Tibial nerve (tissue), 4 donors: ENCODE measurements at regions not wholly inside any gene's neighbourhood (a gene's known extent, or its start where the extent isn't known, plus 50 kb on each side); places are given as distances from the start of the nearest gene placed in this dataset.

Experiments used
- DNase-seq, 2 donors: peaks; one replicate each; pipeline ENCODE4 v3.0.0-alpha.2; 2019; ENCODE audit warnings: low spot score in 2 of 2
- H3K27ac ChIP-seq, 4 donors: fragments of 200-600 bp; sonication (generic) in 3 of 4; one replicate each; pipeline ENCODE4 v1.5.1; 2017 to 2019; ENCODE audit warnings: mild to moderate bottlenecking in 1 of 4
- H3K27me3 ChIP-seq, 2 donors: fragments of 200-600 bp; sonication (generic) in 1 of 2; one replicate each; pipeline versions ENCODE4 v1.5.1 to v1.6.0; 2017 to 2019
- H3K36me3 ChIP-seq, 3 donors: fragments of 200-600 bp; sonication (generic); one replicate each; pipeline ENCODE4 v1.5.1; 2018 to 2019
- H3K4me1 ChIP-seq, 4 donors: fragments of 200-600 bp; sonication (generic) in 3 of 4; one replicate each; pipeline ENCODE4 v1.5.1; 2017 to 2019
- H3K4me3 ChIP-seq, 4 donors: fragments of 200-600 bp; sonication (generic) in 3 of 4; one replicate each; pipeline ENCODE4 v1.5.1; 2017 to 2019; ENCODE audit warnings: mild to moderate bottlenecking in 1 of 4, moderate library complexity in 1 of 4
- H3K9me3 ChIP-seq, 4 donors: fragments of 200-600 bp; sonication (generic) in 3 of 4; one replicate each; pipeline ENCODE4 v1.5.1; 2017 to 2019
- EP300 ChIP-seq, 2 donors: sonication (generic); formaldehyde crosslinking; IDR thresholded peaks; one replicate each; pipeline ENCODE4 v1.6.1; 2017; ENCODE audit warnings: antibody characterized with exemption in 2 of 2, mild to moderate bottlenecking in 1 of 2
- POLR2A ChIP-seq, 2 donors: fragments of 450-650 bp; IDR thresholded peaks; one replicate each; pipeline ENCODE4 v1.6.1; 2017; ENCODE audit warnings: antibody characterized with exemption in 2 of 2, mild to moderate bottlenecking in 2 of 2, moderate library complexity in 2 of 2
- WGBS, 2 donors: methylation state at CpG; one replicate each; pipeline ENCODE4 v1.1.5; 2018; 5-methylcytosine and 5-hydroxymethylcytosine counted together
- TF ChIP-seq, protein P1 (sequence below), 5 experiments: fragments of 200-600 bp in 3 of 5; fragments of 450-650 bp in 2 of 5; sonication (generic) in 3 of 5; IDR thresholded peaks; one replicate each; pipeline ENCODE4 v1.5.1; 2016 to 2019; ENCODE audit warnings: antibody characterized with exemption in 5 of 5, mild to moderate bottlenecking in 3 of 5, moderate library complexity in 2 of 5

DNA sequence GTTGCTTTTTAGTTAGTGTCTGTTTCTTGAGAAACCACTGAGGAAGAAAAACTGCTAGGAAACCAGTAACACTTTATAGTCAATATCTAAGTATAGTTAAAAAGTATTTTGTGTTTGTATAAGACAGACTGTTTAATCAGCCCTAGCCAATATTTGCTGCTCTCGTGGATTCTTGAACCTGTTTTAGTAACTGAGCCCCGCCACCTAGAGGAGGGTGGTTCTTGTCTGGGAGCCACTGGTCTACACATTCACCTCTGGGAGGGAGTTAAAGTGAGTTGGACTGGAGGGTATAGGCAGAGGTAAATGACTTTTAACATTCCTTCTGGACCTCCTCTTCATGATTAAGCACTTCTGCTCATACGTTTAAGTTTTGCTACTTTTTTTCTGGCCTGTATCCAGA lies 117.2 kb downstream of the SPATA31D1 start:
- H3K36me3 ChIP-seq = no peaks in the 10 kb centered on the region
- H3K4me3 ChIP-seq = no peak overlapping the region
- no peaks in the 10 kb centered on the region for H3K4me1 ChIP-seq
- no peak overlapping the region for H3K27ac ChIP-seq
- WGBS, 2 donors = 69 to 77% methylated on average over 3 of the region's 3 CpGs
- H3K9me3 ChIP-seq = peaks cover 0 to 9% (median 0%) of the 10 kb centered on the region in 4 donors
- no peaks in the 10 kb centered on the region for H3K27me3 ChIP-seq
- TF ChIP-seq, protein P1, sequence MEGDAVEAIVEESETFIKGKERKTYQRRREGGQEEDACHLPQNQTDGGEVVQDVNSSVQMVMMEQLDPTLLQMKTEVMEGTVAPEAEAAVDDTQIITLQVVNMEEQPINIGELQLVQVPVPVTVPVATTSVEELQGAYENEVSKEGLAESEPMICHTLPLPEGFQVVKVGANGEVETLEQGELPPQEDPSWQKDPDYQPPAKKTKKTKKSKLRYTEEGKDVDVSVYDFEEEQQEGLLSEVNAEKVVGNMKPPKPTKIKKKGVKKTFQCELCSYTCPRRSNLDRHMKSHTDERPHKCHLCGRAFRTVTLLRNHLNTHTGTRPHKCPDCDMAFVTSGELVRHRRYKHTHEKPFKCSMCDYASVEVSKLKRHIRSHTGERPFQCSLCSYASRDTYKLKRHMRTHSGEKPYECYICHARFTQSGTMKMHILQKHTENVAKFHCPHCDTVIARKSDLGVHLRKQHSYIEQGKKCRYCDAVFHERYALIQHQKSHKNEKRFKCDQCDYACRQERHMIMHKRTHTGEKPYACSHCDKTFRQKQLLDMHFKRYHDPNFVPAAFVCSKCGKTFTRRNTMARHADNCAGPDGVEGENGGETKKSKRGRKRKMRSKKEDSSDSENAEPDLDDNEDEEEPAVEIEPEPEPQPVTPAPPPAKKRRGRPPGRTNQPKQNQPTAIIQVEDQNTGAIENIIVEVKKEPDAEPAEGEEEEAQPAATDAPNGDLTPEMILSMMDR (IDR thresholded peaks at IDR 0.05) = no peak
- TF ChIP-seq EP300 (IDR thresholded peaks at IDR 0.05) (no peak), POLR2A (IDR thresholded peaks at IDR 0.05) (no peak)
- DNase-seq = no peak

DNA sequence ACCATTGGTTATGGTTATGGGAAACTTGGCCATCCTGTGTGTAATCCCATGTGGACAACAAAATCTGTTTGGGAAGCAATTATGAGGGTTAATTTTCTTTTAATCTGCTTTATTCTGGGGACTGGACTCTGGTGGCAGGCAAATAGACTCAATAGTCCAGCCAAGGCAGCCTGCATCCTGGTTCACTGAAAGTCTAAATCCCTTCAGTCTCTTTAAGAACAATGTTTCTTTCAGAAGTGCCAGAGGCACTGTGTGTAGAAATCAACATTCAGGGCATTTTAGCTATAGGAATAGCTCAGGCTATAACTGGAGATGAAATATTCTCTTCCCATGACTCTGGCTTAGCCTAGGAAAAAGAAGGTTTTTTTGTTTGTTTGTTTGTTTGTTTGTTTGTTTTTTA lies 118.0 kb downstream of the SPATA31D1 start:
- no peak for DNase-seq
- Histone ChIP-seq H3K36me3 (no peaks in the 10 kb centered on the region), H3K27me3 (no peaks in the 10 kb centered on the region), H3K4me1 (no peaks in the 10 kb centered on the region), H3K27ac (peak overlapping the region in 1 of 4 donors; percentile 15), H3K9me3 (peaks cover 0 to 3% (median 0%) of the 10 kb centered on the region in 4 donors), H3K4me3 (no peak overlapping the region)
- no peak for TF ChIP-seq EP300 (IDR thresholded peaks at IDR 0.05)
- no peak for TF ChIP-seq POLR2A (IDR thresholded peaks at IDR 0.05)
- TF ChIP-seq, protein P1 (IDR thresholded peaks at IDR 0.05) = no peak

DNA sequence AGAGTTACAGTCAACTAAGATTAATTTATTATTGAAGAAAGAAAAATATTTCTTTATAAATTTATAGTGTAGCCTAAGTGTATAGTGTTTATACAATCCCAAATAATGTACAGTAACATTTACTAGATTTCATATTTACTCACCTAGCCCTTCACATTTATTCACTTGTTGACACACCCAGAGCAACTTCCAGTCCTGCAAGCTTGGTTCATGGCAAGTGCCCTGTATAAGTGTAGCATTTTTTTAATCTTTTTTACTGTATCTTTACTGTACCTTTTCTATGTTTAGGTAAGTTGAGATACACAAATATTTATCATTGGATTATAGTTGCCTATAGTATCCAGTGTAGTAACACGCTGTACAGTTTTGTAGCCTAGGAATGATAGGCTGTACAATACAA lies 119.9 kb downstream of the SPATA31D1 start:
- Histone ChIP-seq H3K27ac (no peak overlapping the region), H3K9me3 (no peaks in the 10 kb centered on the region), H3K4me1 (no peaks in the 10 kb centered on the region), H3K27me3 (no peaks in the 10 kb centered on the region), H3K4me3 (no peak overlapping the region), H3K36me3 (no peaks in the 10 kb centered on the region)
- WGBS, 2 donors = 95 to 96% methylated on average over 1 of the region's 1 CpG
- no peak for DNase-seq
- TF ChIP-seq EP300 (IDR thresholded peaks at IDR 0.05) (no peak), POLR2A (IDR thresholded peaks at IDR 0.05) (no peak)
- TF ChIP-seq, protein P1 (IDR thresholded peaks at IDR 0.05) = no peak

DNA sequence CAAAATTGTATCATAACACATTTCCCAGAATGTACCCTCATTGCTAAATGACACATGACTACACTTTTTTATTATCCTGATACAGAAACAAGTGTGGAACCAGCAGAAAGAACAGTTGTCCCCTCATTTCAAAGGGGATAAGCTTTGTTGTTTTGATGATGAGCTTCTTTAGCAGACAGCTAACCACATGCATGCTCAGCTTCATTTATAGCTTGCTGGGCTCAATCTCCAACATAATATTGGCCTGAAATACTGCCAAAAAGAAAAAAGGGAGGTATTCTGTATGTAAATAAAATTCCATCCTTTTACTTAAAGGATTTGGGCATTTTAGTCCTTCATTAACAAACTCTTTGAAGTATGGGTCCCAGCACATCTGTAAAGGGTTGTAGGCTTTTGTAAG lies 120.4 kb downstream of the SPATA31D1 start:
- no peak for DNase-seq
- Histone ChIP-seq H3K4me3 (no peak overlapping the region), H3K9me3 (no peaks in the 10 kb centered on the region), H3K4me1 (no peaks in the 10 kb centered on the region), H3K27ac (peak overlapping the region in 1 of 4 donors; percentile 20), H3K36me3 (no peaks in the 10 kb centered on the region), H3K27me3 (no peaks in the 10 kb centered on the region)
- no peak for TF ChIP-seq POLR2A (IDR thresholded peaks at IDR 0.05)
- TF ChIP-seq EP300 (IDR thresholded peaks at IDR 0.05) = no peak
- TF ChIP-seq, protein P1 (IDR thresholded peaks at IDR 0.05) = no peak

DNA sequence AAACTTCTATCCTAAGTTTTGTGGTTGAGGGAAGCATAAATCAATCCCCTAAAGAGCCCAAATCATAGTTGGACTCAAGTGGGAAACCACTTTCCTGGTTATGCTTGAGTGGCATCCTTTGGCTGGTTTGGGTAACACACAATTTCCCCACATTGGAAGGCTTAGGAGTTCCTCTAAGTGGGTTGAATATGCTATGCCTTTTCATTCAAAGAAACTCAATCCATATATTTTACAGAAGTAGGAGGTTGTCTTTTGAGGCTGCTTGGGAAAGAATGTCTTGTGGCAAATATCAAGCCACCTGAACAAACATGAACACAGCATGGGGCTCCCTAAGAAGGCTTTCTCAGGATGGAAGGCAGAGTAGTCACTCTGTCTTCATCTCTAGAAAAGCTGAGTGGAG lies 121.1 kb downstream of the SPATA31D1 start:
- TF ChIP-seq, protein P1 (IDR thresholded peaks at IDR 0.05) = no peak
- H3K4me1 ChIP-seq = no peaks in the 10 kb centered on the region
- no peak overlapping the region for H3K27ac ChIP-seq
- no peaks in the 10 kb centered on the region for H3K36me3 ChIP-seq
- H3K27me3 ChIP-seq = no peaks in the 10 kb centered on the region
- no peaks in the 10 kb centered on the region for H3K9me3 ChIP-seq
- H3K4me3 ChIP-seq = no peak overlapping the region
- DNase-seq = no peak
